GM18508 (cell line): ENCODE measurements at regions not wholly inside any gene's neighbourhood (a gene's known extent, or its start where the extent isn't known, plus 50 kb on each side); places are given as distances from the start of the nearest gene placed in this dataset.

Experiments used
- ATAC-seq: cut with Tn5 transposase; IDR thresholded peaks from one replicate; pipeline ENCODE4 v1.9.1; 2021; ENCODE audit warnings: moderate number of reproducible peaks; ENCODE audit not compliant: insufficient read depth, unreplicated experiment

DNA sequence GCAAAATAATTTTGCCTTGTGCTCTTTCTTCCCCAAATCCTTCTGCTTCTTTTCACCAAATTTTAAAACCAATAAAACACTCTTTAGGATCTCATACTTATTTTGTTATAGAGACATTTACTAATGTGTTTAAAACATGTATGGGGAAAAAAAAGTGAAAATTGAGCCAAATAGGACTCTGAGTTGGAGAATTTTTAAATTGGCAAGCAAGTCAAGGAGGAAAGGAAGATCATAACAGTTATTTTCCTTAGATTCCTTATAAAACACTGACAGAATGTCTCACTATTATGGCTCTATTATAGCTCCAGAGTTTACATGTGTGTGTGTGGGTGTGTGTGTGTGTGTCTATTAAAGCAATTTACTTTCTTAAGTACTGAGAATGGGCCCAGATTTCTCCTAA is 220.5 kb downstream of the SLC6A15 start:
- no peak for ATAC-seq

DNA sequence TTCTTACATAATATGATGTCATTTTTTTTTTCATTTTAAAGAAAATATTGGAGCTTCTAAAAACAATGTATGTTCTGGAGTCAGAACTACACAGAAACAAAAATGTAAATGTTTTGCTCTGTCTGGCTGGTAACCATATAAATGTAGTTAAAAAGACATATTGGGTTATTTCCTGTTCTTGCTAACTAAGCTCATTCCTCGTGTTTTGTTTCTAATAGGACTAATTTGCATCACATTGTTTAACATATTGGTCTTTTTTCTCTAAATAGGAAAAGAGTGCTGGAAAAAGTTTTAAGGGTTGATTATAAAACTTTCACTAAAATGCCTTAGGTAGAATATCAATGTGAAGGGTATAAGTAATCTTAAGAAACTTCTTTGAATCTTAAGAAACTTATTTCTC is 221.3 kb downstream of the SLC6A15 start:
- ATAC-seq: no peak

DNA sequence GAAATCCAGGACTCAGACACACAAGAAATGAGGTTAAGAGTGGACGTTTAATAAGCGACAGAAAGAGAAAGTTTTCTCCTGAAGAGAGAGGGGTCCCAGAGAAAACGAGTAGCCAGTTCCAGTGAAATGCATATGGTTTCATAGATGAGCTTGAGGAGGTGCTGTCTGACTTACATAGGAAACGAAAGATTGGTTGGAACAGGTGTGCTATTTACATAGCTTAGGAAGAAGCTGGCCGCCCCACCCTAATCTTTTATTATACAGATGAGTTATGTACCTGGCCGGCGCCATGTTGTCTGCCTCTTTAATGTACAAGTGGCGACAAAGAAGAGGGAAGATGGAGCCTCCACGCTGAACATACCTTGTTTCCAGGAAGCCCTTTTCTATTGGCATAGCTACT is 223.0 kb downstream of the SLC6A15 start:
- no peak for ATAC-seq

DNA sequence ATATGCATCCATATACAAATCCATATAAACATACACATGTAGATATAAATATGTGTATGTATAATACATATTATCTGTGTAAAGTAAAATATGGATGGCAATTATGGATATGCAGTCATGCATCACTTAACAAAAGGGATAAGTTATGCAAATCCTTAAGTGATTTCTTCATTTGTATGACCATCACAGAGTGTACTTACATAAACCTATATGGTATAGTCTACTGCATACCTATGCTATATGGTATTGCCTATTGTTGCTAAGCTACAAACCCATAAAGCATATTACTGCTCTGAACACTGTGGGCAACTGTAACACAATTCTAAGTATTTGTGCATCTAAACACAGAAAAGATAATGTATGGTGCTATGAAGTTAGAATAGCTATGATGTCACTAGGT is 227.2 kb downstream of the SLC6A15 start:
- ATAC-seq: no peak

DNA sequence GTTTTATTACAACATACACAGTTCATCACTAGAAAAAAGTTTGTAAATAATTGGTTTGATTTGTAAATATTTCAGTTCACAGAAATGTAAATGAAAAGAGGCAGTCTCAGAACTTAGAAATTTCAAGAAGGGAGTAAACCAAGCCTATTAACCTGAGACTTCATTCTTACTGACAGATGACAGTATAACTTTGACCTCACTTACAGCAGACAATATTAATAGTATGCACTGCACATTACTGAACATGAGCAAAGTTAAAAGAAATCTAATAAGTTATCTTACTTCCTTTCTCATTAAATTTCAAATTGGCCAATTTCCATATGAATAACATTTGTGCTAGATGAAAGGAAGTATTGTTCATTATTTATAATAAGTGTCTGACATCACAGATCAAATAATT is 235.8 kb downstream of the SLC6A15 start:
- no peak for ATAC-seq

DNA sequence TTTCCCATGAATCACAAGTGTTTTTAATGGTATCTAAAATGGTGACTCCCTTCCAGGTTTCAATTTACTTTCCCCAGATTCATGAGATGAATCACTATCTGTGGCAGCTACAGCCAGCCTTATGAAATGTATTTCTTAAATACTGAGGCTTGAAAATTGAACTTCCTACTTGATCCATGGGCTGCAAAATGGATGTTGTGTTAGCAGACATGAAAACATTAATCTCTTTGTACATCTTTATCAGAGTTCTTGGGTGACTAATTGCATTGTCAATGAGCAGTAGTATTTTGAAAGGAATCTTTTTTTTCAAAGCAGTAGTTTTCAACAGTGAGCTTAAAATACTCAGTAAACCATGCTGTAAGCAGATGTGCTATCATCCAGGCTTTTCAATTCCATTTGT is 250.8 kb downstream of the SLC6A15 start:
- no peak for ATAC-seq

DNA sequence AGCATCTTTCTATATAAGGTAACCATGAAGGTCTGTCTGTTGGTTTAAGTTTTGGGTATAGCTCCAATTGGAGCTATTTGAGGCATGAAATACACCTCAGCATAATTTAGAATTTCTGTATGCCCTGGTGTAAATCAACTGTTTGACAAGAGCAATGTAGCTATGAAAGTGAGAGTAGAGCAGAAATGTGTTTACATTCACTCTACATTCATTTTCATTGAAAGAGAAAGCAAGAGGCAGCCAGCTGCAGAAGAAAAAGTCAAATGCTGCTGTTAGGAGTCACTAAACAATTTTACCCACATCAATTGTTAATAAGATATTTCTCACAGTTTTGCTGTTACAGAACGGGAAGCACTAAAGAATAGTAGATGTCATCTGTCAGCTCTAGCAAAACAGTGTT is 252.5 kb downstream of the SLC6A15 start:
- peak; percentile 54 for ATAC-seq

DNA sequence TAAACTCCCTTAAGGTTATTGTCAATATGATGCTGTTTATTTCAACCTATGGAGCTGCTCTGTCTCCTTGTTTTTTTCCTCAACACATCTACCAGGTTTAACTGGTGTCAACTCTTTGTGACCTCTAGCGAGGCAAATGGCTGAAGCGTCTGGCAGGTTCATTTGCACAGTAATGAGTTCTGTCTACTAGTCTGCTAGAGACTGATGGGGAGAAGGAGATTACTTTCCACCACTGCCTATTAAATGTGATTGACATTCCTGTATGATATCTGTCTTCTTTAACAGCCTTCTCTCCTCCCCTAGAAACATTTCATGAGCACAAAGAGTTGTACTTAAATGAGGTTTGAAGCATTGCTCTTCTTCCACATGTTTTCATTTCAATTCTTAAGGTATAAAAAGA is 253.7 kb downstream of the SLC6A15 start:
- ATAC-seq: no peak

DNA sequence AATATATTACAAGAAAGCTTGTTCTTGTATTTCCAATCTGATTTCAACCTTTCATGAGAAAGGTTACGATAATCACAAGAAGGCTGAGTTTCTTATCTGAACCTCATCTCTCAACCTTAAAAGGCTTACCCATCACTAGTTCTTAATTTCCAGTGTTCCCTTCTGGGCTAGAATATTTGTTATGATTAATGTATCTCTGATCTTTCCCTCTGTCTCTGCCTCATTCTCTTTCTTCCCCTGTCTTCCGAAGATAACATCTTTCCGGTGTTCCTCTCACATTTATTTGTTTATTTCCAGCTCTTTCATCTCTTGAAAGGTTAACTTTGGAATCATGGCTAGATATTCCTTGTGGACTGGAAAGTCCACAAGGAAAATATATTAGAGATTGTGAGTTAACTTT is 255.9 kb downstream of the SLC6A15 start:
- no peak for ATAC-seq

DNA sequence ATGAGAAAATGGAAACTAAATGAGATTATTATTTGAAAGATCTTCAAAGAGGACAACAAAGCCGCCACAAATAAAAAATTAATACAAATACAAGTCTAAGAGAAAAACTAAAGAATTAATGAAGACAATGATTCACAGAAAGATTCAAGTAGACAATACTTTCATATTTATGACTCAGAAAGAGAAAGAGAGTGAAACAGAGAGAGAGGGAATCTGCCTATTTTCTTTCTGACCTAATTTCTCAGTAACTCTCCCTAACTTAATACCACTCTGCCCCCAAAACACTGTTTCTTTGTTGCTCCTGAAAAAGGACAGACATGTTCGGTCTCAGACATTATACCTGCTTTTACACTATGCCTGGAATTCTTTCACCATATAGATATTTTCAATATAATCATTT is 259.1 kb downstream of the SLC6A15 start:
- no peak for ATAC-seq

DNA sequence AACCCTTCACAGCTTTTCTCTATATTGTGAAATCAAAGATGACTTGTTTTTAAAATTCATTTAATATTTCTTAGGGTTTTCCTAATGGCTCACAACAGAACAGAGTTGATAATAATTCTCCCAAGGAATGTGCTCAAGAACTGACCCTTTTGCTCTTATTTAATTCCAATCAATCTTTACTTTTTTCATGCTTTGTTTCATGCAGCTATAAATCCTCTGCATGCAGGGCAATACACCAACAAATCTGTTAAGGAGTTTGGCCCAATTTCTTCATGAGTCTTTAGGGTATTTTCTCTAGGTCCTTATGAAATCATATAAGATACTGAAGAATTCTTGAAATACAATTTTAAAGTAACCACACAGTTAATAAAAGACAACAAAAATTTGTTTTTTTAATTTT is 264.2 kb downstream of the SLC6A15 start:
- no peak for ATAC-seq

DNA sequence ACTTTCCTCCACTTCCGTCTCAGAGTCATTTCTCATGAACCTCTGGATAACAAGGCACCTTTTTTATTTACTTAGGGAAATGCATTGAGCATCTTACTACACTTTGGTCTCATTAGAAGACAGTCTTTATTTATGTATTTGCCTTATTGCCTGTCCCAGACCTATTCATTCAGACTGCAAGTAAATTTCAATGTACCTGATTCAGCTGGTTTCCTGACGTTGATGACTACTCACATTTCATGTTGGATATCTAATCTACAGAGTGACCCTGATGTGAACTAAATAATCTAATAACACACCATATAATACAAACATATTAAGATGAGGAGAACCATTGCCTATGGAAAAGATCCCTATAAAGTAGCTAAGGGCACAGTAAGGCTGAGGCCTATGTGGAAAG is 267.7 kb downstream of the SLC6A15 start:
- ATAC-seq: no peak

DNA sequence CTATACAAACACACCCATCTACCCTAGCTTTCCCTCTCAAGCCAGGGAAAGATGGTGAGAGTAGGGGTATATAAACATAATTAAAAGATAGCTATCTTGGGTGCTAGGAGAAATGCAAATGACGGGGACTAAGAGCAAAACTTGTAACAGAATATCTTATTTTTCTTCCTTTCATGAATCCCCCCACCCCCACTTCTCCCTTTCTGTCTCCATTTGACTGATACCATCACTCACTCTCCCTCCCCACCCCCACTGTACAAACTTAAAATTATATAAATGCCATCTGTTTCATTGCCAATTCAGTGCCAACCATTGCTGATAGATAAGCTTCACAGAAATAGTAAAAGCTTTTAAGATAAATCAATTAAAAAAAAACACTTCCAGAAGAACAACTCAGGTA is 268.6 kb downstream of the SLC6A15 start:
- no peak for ATAC-seq

DNA sequence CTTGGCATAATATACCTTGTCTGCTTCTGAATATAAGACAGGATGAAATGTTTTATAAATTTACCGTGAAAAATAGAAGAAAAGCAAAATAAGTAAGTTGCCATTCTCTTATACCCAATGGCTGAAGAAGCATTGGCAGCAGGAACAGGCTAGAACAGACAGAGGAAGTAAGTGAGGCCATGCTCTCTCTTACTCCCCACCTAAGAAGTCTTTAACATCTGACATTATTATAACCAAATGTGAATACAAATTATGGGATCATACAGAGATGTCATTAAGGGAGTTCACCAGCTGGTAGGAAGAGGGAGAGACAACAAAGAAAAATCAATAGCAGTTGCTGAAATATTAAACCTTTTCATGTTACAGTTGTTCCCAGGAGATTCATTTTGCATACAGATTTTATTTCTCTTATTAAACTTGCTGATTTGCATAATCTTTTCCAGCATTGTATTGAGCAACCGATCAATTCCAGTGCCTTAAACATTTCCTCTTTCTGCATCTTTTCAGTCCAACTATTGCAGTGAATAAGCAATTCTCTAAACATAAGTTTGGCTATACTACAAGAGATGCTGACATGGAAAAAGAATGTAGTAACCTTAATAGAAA is 270.6 kb downstream of the SLC6A15 start:
- no peak for ATAC-seq

DNA sequence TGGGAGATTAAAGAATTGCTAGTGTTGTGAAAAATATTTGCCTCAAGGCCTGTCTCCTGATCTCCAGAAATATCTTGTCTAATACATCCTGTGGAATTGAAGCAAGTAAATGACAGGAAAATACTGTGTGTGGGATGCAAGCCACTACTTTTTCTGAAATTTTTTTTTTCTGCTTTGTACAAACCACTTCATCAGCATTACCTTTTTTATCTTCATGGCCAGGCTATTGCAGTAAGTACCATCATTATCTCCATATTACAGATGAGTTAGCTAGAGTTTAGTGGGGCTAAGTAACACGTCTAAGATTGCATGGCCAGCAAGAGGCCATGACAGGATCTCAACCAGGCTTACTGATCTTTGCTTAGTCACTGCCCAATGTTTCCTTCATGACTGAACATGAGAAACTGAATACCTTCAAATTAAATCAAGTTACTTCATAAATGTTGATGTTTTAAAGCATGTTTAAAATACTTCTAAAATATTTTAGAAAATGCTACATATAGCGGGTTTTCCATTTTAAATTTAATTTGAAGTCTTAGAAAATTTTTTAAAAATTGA is 273.7 kb downstream of the SLC6A15 start:
- ATAC-seq: no peak

DNA sequence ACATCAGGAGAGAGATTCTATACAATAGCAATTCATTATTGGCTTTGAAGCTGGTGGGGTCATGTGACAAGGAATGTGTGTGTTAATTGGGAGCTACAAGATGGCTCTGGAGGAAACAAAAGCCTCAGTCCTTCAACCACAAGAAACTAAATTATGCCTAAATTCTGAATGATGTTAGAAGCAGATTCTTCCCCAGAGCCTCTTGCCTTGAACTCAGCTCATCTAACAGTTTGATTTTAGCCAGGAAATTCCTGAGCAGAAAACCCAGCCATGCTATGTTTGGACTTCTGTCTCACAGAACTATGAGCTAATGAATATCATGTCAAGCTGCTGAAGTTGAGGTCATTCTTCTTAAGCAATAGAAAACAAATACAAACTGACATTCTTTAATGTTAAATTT is 274.7 kb downstream of the SLC6A15 start:
- no peak for ATAC-seq

DNA sequence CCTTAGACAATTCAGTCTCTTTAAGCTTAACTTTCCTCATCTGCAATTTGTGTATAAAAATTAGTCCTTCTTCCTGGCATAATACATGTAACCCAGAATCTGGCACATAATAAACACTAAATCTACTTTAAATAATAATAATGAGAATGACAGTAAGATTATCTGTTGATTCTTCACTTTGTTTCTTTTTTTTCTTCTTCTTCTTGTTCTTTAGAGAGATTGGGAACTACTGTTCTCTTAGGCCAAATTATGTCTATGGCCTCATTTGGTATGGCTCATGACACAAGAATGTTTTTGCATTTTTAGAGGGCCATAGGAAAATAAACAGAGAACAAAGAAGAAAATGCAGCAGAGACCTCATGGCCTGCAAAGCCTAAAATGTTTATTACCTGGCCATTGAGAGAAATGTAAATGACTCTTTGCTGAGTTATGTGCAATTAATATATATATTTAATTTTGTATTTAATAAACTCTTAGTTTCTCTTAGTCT is 275.8 kb downstream of the SLC6A15 start:
- no peak for ATAC-seq

DNA sequence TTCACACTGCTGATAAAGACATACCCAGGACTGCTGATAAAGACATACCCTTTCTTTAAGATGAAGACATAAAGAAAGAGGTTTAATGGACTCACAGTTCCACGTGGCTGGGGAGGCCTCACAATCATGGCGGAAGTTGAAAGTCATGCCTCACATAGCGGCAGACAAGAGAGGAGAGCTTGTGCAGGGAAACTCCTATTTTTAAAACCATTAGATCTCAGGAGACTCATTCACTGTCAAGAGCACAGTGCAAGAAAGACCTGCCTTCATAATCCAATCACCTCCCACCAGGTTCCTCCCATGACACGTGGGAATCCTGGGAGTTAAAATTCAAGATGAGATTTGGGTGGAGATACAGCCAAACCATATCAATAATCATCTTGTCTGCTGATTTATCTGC is 278.1 kb downstream of the SLC6A15 start:
- ATAC-seq: no peak

DNA sequence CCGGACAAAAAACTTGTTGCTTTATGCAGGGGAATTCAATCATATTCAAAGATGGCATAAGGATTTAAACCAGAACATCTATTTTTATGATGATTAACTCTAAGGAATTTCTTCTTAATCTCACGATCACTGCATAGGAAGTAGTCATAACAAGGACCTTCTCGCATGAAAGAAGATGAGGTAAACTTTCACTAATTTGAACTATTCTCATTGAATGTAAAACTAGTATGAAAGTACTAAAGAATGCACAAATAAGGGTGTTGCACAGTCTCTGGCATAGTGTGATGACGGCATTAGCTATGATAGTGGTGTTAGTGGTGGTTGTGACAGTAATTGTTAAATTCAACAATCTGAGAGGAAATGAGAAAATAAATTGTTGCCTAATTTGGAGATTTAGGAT is 280.0 kb downstream of the SLC6A15 start:
- ATAC-seq: no peak

DNA sequence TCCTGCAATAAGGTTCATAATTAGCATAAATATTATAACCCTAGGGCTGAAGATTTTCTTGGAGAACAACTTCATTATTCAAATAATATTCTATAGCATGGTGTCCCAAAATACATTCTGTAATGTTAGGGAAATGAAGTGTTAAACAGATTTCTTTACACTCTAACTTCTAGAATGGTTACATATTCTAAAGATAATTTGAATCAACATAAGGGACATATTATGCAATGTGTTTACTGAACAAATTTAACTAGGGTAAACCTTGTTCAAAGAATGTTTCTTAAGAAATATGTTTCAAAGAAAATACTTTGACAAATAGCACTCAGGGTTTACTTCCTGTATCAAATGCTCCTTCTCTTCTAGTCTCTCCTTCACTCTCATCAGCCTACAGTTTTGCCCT is 281.6 kb downstream of the SLC6A15 start:
- ATAC-seq: no peak

DNA sequence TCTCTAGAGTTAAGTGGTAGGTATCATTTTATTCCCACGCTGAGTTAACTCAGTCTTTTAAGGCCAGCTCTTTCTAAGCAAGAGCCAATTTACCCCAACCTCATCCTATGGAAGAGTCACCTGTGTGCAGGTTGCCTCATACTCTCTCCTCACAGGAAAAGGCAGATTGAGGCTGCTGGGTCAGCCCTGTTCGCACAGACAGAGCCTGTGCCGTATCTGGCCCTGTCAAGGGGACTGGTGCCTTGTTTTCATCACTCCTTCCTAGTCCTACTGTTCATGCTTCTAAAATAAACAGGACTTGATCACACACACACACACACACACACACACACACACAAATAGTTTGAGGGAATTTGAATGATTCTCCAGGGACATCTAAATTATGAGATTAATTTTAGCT is 285.0 kb downstream of the SLC6A15 start:
- ATAC-seq: no peak

DNA sequence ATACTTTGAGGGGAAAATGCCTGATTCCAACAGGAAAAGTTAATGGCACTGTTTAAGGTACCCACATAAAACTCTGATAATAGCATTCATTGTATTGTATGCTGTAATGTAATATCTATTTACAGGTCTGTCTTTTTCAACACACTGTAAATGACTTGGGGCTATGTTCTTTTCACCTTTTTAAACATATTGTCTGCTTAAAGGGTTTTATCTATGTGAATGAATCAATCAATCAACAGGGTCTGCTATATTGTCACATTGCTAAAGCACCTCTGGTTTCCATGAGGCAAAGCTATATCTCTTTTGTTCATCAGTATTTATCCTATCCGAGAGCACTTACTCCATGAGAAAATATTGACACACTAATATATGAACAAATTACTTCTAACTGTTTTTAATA is 288.0 kb downstream of the SLC6A15 start:
- ATAC-seq: no peak
